ENCODE measurements at regions not wholly inside any gene's neighbourhood (a gene's known extent, or its start where the extent isn't known, plus 50 kb on each side); places are given as distances from the start of the nearest gene placed in this dataset.

DNA sequence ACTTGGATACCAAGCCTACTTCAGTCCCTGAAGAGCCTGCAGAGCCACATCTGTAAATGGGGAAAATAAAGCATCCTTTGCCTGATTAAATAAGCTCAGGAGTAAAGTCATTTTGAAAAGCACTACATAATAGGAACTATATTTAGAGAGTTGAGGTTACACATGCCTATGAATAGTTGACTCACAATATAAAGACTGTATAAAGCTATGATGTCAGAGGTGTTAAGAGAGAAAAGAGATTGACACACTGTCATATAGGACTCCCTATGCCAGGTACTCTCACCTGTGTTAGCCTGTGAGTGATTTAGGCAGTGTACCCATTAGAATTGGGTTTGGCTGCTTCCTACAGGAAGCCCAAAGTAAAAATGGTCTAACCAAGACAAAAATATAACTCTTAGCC lies 87.7 kb upstream of the CRHR1 start:
- H3K4me1 ChIP-seq (ENCODE audit: control insufficient read depth, insufficient read depth, low read depth, low read length) = no peaks in the 10 kb centered on the region
- no peak overlapping the region for H3K23ac ChIP-seq (ENCODE audit: low read length in 2 of 2)
- no peak overlapping the region for H3K14ac ChIP-seq (ENCODE audit: low read length in 2 of 2)
- H3K4ac ChIP-seq (ENCODE audit: low read depth in 1 of 2, low read length in 2 of 2) = no peak overlapping the region
- H3K4me3 ChIP-seq (ENCODE audit: insufficient read depth in 1 of 2, low read depth in 1 of 2, low read length in 2 of 2) = no peak overlapping the region
- H3K18ac ChIP-seq (ENCODE audit: low read depth in 1 of 2, low read length in 2 of 2) = no peak overlapping the region
- H2BK12ac ChIP-seq (ENCODE audit: low read length in 2 of 2) = no peak overlapping the region
- H2AK5ac ChIP-seq (ENCODE audit: low read length, severe bottlenecking) = no peak overlapping the region
- no peak overlapping the region for H4K8ac ChIP-seq (ENCODE audit: low read length)
- H3K27ac ChIP-seq (ENCODE audit: low read length, poor library complexity, severe bottlenecking) = no peak overlapping the region
- H3K27me3 ChIP-seq (ENCODE audit: control insufficient read depth in 1 of 2, insufficient read depth in 1 of 2, low read length in 2 of 2) = peaks cover 50 to 60% of the 10 kb centered on the region in 2 experiments
- no peak overlapping the region for H4K91ac ChIP-seq (ENCODE audit: low read length)
- no peak overlapping the region for H3K9ac ChIP-seq (ENCODE audit: low read length)
- no peak for DNase-seq
- H2BK5ac ChIP-seq (ENCODE audit: low read depth, low read length, poor library complexity, severe bottlenecking) = no peak overlapping the region
- H3K79me1 ChIP-seq (replicated peaks; ENCODE audit: low read length, poor library complexity, severe bottlenecking) = no peaks in the 10 kb centered on the region
- H3K9me3 ChIP-seq (ENCODE audit: control insufficient read depth, low read length) = no peaks in the 10 kb centered on the region
- no peaks in the 10 kb centered on the region for H3K36me3 ChIP-seq (ENCODE audit: control insufficient read depth in 1 of 2, insufficient read depth in 2 of 2, low read depth in 1 of 2, low read length in 2 of 2)
- H2AFZ ChIP-seq (ENCODE audit: low read depth, low read length) = no peak overlapping the region
- no peak overlapping the region for H3K4me2 ChIP-seq (ENCODE audit: low read length, poor library complexity, severe bottlenecking)
- no peak overlapping the region for H2BK15ac ChIP-seq (ENCODE audit: low read depth, poor library complexity, severe bottlenecking)
- H2BK120ac ChIP-seq (ENCODE audit: low read depth, low read length) = no peak overlapping the region

DNA sequence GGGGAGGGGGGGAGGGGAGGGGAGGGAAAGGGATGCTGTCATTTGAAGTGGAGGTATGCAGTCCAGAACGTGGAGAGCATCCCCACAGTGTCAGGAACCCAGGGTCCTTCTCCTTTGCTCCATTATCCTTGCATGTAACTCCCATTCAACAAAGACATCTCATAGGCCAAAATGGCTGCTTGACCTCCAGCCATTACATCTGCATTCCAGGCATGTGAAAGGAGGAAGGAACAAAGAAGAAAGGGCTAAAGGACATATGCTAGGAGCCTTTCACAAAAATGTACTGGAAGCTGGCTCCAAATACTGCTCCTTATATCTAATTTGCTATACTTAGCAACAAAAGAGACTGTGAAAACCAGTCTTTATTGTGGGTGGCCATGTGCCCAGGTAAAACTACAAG lies 87.0 kb upstream of the CRHR1 start:
- Histone ChIP-seq H3K36me3 (ENCODE audit: control insufficient read depth in 1 of 2, insufficient read depth in 2 of 2, low read depth in 1 of 2, low read length in 2 of 2) (no peaks in the 10 kb centered on the region), H3K79me1 (replicated peaks; ENCODE audit: low read length, poor library complexity, severe bottlenecking) (no peaks in the 10 kb centered on the region), H2BK15ac (ENCODE audit: low read depth, poor library complexity, severe bottlenecking) (no peak overlapping the region), H2BK12ac (ENCODE audit: low read length in 2 of 2) (no peak overlapping the region), H3K18ac (ENCODE audit: low read depth in 1 of 2, low read length in 2 of 2) (no peak overlapping the region), H3K27me3 (ENCODE audit: control insufficient read depth in 1 of 2, insufficient read depth in 1 of 2, low read length in 2 of 2) (peaks cover 44 to 53% of the 10 kb centered on the region in 2 experiments), H3K4me3 (ENCODE audit: insufficient read depth in 1 of 2, low read depth in 1 of 2, low read length in 2 of 2) (no peak overlapping the region), H3K23ac (ENCODE audit: low read length in 2 of 2) (no peak overlapping the region), H3K9me3 (ENCODE audit: control insufficient read depth, low read length) (no peaks in the 10 kb centered on the region), H4K91ac (ENCODE audit: low read length) (no peak overlapping the region), H3K27ac (ENCODE audit: low read length, poor library complexity, severe bottlenecking) (no peak overlapping the region), H2BK120ac (ENCODE audit: low read depth, low read length) (no peak overlapping the region), H3K14ac (ENCODE audit: low read length in 2 of 2) (no peak overlapping the region), H2BK5ac (ENCODE audit: low read depth, low read length, poor library complexity, severe bottlenecking) (no peak overlapping the region), H3K4me1 (ENCODE audit: control insufficient read depth, insufficient read depth, low read depth, low read length) (no peaks in the 10 kb centered on the region), H4K8ac (ENCODE audit: low read length) (no peak overlapping the region), H2AK5ac (ENCODE audit: low read length, severe bottlenecking) (no peak overlapping the region), H2AFZ (ENCODE audit: low read depth, low read length) (no peak overlapping the region), H3K9ac (ENCODE audit: low read length) (no peak overlapping the region), H3K4me2 (ENCODE audit: low read length, poor library complexity, severe bottlenecking) (no peak overlapping the region), H3K4ac (ENCODE audit: low read depth in 1 of 2, low read length in 2 of 2) (no peak overlapping the region)
- no peak for DNase-seq
- no CpG with 5 or more reads among the region's 1 CpG for WGBS

DNA sequence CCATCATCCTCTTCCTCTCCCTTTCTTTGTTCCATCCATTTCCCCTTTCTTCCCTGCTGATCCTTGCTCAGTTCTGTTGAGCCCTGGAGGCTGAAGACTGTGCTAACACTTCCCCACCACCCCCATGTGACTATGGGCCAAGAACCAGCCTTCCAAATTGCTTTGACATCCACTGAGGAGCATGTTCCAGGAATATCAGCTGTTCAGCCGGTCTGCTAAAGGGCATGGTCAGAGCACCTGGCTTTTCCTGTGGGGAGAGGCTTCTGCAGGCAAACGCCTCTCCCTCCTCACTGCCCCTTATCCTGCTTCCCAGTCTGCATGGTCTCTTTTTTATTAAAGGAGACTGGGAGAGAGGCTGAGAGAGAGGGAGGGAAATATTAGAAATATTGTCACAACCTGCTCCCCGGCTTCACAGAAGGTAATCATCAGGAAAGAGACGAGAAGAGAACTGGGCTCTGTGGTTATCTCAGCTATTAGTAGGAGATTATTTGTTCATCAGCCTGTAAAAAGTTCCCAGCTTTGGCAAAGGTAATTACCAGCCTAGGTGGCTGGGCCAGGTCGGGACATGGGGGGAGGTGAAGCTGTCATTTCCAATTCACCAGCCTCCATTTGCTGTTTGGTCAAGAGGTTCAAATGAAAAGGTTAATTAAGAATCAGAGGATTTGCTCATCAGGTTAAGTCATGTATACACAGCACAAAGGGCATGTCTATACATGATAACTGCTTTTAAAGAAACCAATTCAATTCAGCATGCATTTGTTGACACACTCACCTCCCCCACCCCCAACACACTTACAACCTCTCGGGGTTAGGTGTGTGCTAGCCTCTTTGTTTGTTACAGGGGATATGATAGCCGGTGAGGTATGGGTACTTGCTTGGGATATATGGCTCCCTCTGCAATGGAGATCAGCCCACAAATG lies 83.7 kb upstream of the CRHR1 start:
- WGBS = 64% methylated on average over 6 of the region's 7 CpGs
- H4K91ac ChIP-seq (ENCODE audit: low read length) = no peak overlapping the region

DNA sequence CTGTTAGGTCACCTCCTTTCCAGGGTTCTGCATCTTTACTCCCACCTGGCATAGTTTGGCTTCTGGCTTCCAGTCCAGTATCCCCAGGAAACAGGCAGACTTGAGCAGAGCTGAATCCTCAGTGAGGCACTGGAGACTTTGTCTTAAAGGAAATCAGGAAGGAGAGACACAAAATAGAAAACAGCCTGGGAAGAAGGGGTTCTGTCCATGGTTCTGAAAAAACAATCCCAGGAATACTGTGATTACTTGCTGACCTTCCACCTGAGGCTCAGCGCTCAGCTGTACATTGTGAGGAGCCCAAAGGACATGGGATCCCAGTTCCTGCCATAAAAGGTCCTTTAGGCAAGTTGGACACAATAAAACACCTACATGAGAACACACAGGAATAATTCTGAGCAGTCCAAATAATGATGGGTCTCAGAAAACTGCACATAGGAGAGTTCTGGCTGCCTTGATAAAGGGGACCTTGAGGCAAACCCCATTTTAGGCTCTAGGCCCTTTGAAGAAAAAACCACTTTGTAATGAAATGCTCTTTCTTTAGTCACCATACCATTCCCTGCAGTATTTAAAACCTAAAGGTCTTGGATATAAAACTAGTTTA lies 81.4 kb upstream of the CRHR1 start:
- H3K18ac ChIP-seq (ENCODE audit: low read depth in 1 of 2, low read length in 2 of 2) = no peak overlapping the region
- no peak overlapping the region for H4K8ac ChIP-seq (ENCODE audit: low read length)
- H3K36me3 ChIP-seq (ENCODE audit: control insufficient read depth in 1 of 2, insufficient read depth in 2 of 2, low read depth in 1 of 2, low read length in 2 of 2) = no peaks in the 10 kb centered on the region
- no peak overlapping the region for H3K4me3 ChIP-seq (ENCODE audit: insufficient read depth in 1 of 2, low read depth in 1 of 2, low read length in 2 of 2)
- H3K4me2 ChIP-seq (ENCODE audit: low read length, poor library complexity, severe bottlenecking) = no peak overlapping the region
- 40% methylated on average over 1 of the region's 1 CpG for WGBS
- H2BK120ac ChIP-seq (ENCODE audit: low read depth, low read length) = no peak overlapping the region
- no peaks in the 10 kb centered on the region for H3K79me1 ChIP-seq (replicated peaks; ENCODE audit: low read length, poor library complexity, severe bottlenecking)
- no peak overlapping the region for H3K27ac ChIP-seq (ENCODE audit: low read length, poor library complexity, severe bottlenecking)
- no peak overlapping the region for H2BK5ac ChIP-seq (ENCODE audit: low read depth, low read length, poor library complexity, severe bottlenecking)
- H3K9me3 ChIP-seq (ENCODE audit: control insufficient read depth, low read length) = no peaks in the 10 kb centered on the region
- H3K4ac ChIP-seq (ENCODE audit: low read depth in 1 of 2, low read length in 2 of 2) = no peak overlapping the region
- H3K4me1 ChIP-seq (ENCODE audit: control insufficient read depth, insufficient read depth, low read depth, low read length) = peaks cover 4% of the 10 kb centered on the region
- H3K9ac ChIP-seq (ENCODE audit: low read length) = no peak overlapping the region
- H4K91ac ChIP-seq (ENCODE audit: low read length) = no peak overlapping the region
- peak; percentile 29 for DNase-seq
- H2AFZ ChIP-seq (ENCODE audit: low read depth, low read length) = no peak overlapping the region
- H2AK5ac ChIP-seq (ENCODE audit: low read length, severe bottlenecking) = no peak overlapping the region
- no peak overlapping the region for H2BK12ac ChIP-seq (ENCODE audit: low read length in 2 of 2)
- peaks cover 31 to 59% of the 10 kb centered on the region in 2 experiments for H3K27me3 ChIP-seq (ENCODE audit: control insufficient read depth in 1 of 2, insufficient read depth in 1 of 2, low read length in 2 of 2)
- H3K14ac ChIP-seq (ENCODE audit: low read length in 2 of 2) = no peak overlapping the region
- H3K23ac ChIP-seq (ENCODE audit: low read length in 2 of 2) = no peak overlapping the region
- no peak overlapping the region for H2BK15ac ChIP-seq (ENCODE audit: low read depth, poor library complexity, severe bottlenecking)

More for the DNA sequence above, 83.7 kb upstream of the CRHR1 start:
- no peak for DNase-seq
- H3K4ac ChIP-seq (ENCODE audit: low read depth in 1 of 2, low read length in 2 of 2) = no peak overlapping the region
- H2BK15ac ChIP-seq (ENCODE audit: low read depth, poor library complexity, severe bottlenecking) = no peak overlapping the region
- no peak overlapping the region for H3K18ac ChIP-seq (ENCODE audit: low read depth in 1 of 2, low read length in 2 of 2)
- H3K36me3 ChIP-seq (ENCODE audit: control insufficient read depth in 1 of 2, insufficient read depth in 2 of 2, low read depth in 1 of 2, low read length in 2 of 2) = no peaks in the 10 kb centered on the region
- H3K9ac ChIP-seq (ENCODE audit: low read length) = no peak overlapping the region
- H3K4me1 ChIP-seq (ENCODE audit: control insufficient read depth, insufficient read depth, low read depth, low read length) = peaks cover 2% of the 10 kb centered on the region
- no peak overlapping the region for H3K27ac ChIP-seq (ENCODE audit: low read length, poor library complexity, severe bottlenecking)
- H3K4me3 ChIP-seq (ENCODE audit: insufficient read depth in 1 of 2, low read depth in 1 of 2, low read length in 2 of 2) = no peak overlapping the region
- H3K23ac ChIP-seq (ENCODE audit: low read length in 2 of 2) = peak overlapping the region in 1 of 2 experiments; percentile 15
- no peak overlapping the region for H4K8ac ChIP-seq (ENCODE audit: low read length)
- H2BK5ac ChIP-seq (ENCODE audit: low read depth, low read length, poor library complexity, severe bottlenecking) = no peak overlapping the region
- H3K79me1 ChIP-seq (replicated peaks; ENCODE audit: low read length, poor library complexity, severe bottlenecking) = no peaks in the 10 kb centered on the region
- no peak overlapping the region for H3K14ac ChIP-seq (ENCODE audit: low read length in 2 of 2)
- no peak overlapping the region for H3K4me2 ChIP-seq (ENCODE audit: low read length, poor library complexity, severe bottlenecking)
- no peak overlapping the region for H2BK12ac ChIP-seq (ENCODE audit: low read length in 2 of 2)
- no peak overlapping the region for H2AFZ ChIP-seq (ENCODE audit: low read depth, low read length)
- H3K27me3 ChIP-seq (ENCODE audit: control insufficient read depth in 1 of 2, insufficient read depth in 1 of 2, low read length in 2 of 2) = peaks cover 28 to 48% of the 10 kb centered on the region in 2 experiments
- no peaks in the 10 kb centered on the region for H3K9me3 ChIP-seq (ENCODE audit: control insufficient read depth, low read length)
- no peak overlapping the region for H2BK120ac ChIP-seq (ENCODE audit: low read depth, low read length)
- H2AK5ac ChIP-seq (ENCODE audit: low read length, severe bottlenecking) = no peak overlapping the region
